Caco-2 (cell line): ENCODE measurements at regions not wholly inside any gene's neighbourhood (a gene's known extent, or its start where the extent isn't known, plus 50 kb on each side); places are given as distances from the start of the nearest gene placed in this dataset.

Experiments used
- BruUV-seq: library from RNA; stranded (reverse); fragments of 400-500 nt; replicated peaks from 2 replicates; lab custom pipeline; 2021; lab: Mats Ljungman, UMichigan
- CTCF ChIA-PET: fragments of 300-600 bp; sonication (Branson Sonifier 250); formaldehyde crosslinking; loops from one replicate; lab custom pipeline; 2022; ENCODE audit warnings: antibody characterized with exemption; lab: Charles Lee
- POLR2A ChIA-PET: fragments of 300-600 bp; sonication (Branson Sonifier 250); formaldehyde crosslinking; loops from one replicate; lab custom pipeline; 2022; ENCODE audit warnings: antibody characterized with exemption; lab: Charles Lee
- DNase-seq, 2 experiments: peaks; one replicate each; pipeline versions ENCODE4 v3.0.0 to v3.0.0-alpha.2; 2020 to 2022
- H3K27me3 ChIP-seq: replicated peaks from 2 replicates; pipeline ENCODE4 v1.6.0; 2011; ENCODE audit warnings: low read length; ENCODE audit not compliant: control insufficient read depth, insufficient read depth
- H3K36me3 ChIP-seq: 2 replicates; pipeline ENCODE4 v1.5.1; 2011; ENCODE audit warnings: low read length; ENCODE audit not compliant: control insufficient read depth, insufficient read depth
- H3K4me1 ChIP-seq: fragments of 250-450 bp; sonication (Bioruptor Pico); 2 replicates; pipeline ENCODE4 v1.5.1; 2020; ENCODE audit warnings: mild to moderate bottlenecking
- H3K4me3 ChIP-seq: 2 replicates; pipeline ENCODE4 v1.5.1; 2011; ENCODE audit warnings: low read depth, mild to moderate bottlenecking, control low read depth, low read length
- H3K9me3 ChIP-seq: fragments of 250-450 bp; sonication (Bioruptor Pico); 2 replicates; pipeline ENCODE4 v1.5.1; 2020; ENCODE audit warnings: mild to moderate bottlenecking, moderate library complexity
- H3K27ac Mint-ChIP-seq: one replicate; pipeline ENCODE4 v1.8.0; 2022; ENCODE audit warnings: mixed read lengths; ENCODE audit not compliant: unreplicated experiment
- H3K27me3 Mint-ChIP-seq: one replicate; pipeline ENCODE4 v1.8.0; 2022; ENCODE audit warnings: mixed read lengths; ENCODE audit not compliant: insufficient read depth, unreplicated experiment
- H3K36me3 Mint-ChIP-seq: one replicate; pipeline ENCODE4 v1.8.0; 2022; ENCODE audit warnings: mild to moderate bottlenecking, mixed read lengths; ENCODE audit not compliant: insufficient read depth, unreplicated experiment
- H3K4me1 Mint-ChIP-seq: one replicate; pipeline ENCODE4 v1.8.0; 2022; ENCODE audit warnings: low read depth, mixed read lengths; ENCODE audit not compliant: unreplicated experiment
- H3K4me3 Mint-ChIP-seq: one replicate; pipeline ENCODE4 v1.8.0; 2022; ENCODE audit warnings: mild to moderate bottlenecking, moderate library complexity, mixed read lengths; ENCODE audit not compliant: unreplicated experiment
- H3K9me3 Mint-ChIP-seq: one replicate; pipeline ENCODE4 v1.8.0; 2022; ENCODE audit warnings: mixed read lengths; ENCODE audit not compliant: unreplicated experiment
- intact Hi-C: fragments of 100-400 bp; cut with micrococcal nuclease; formaldehyde crosslinking; loops from one replicate; pipeline ENCODE4 v1.10.0; 2022; ENCODE audit not compliant: unreplicated experiment
- TF ChIP-seq, protein P1 (sequence below), 2 experiments: fragments of 200-600 bp in 1 of 2; IDR thresholded peaks; 1 replicate in 1 of 2; 2 replicates in 1 of 2; pipeline versions ENCODE4 v1.5.1 to v1.8.0; 2011 to 2022; ENCODE audit warnings: antibody characterized with exemption in 1 of 2, control low read depth in 1 of 2, inconsistent platforms in 1 of 2, low read depth in 1 of 2, low read length in 1 of 2, mild to moderate bottlenecking in 1 of 2, moderate library complexity in 1 of 2; ENCODE audit not compliant: insufficient read depth in 1 of 2, severe bottlenecking in 1 of 2, unreplicated experiment in 1 of 2

DNA sequence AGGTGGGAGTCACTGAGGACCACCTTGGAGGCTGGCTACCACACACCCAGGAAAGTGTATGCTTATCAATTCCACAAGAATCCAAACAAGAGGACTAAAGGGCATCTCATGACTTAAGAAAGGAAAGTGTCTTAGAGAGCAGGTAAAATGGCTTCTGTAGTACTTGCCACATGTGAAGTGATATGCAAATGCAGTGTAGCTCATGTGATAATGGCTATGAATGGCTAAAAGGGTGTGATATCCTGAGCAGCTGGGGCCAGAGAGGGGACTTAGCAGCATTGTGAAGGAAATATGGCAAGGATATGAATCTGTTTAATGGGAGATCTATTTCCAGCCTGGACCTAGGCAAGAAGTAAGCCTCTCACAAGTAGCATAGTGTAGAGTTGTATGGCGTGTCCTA is 90.5 kb downstream of the BUB3 start:
- TF ChIP-seq, protein P1, sequence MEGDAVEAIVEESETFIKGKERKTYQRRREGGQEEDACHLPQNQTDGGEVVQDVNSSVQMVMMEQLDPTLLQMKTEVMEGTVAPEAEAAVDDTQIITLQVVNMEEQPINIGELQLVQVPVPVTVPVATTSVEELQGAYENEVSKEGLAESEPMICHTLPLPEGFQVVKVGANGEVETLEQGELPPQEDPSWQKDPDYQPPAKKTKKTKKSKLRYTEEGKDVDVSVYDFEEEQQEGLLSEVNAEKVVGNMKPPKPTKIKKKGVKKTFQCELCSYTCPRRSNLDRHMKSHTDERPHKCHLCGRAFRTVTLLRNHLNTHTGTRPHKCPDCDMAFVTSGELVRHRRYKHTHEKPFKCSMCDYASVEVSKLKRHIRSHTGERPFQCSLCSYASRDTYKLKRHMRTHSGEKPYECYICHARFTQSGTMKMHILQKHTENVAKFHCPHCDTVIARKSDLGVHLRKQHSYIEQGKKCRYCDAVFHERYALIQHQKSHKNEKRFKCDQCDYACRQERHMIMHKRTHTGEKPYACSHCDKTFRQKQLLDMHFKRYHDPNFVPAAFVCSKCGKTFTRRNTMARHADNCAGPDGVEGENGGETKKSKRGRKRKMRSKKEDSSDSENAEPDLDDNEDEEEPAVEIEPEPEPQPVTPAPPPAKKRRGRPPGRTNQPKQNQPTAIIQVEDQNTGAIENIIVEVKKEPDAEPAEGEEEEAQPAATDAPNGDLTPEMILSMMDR (IDR thresholded peaks at IDR 0.05; ENCODE audit: insufficient read depth in 1 of 2, low read depth in 1 of 2, low read length in 1 of 2, severe bottlenecking in 1 of 2, unreplicated experiment in 1 of 2): no peak
- ChIA-PET CTCF (no interaction called here), POLR2A (no interaction called here)
- intact Hi-C loops: no loop called here
- Mint-ChIP-seq H3K9me3 (no peaks in the 10 kb centered on the region), H3K4me1 (no peaks in the 10 kb centered on the region), H3K27ac (no peak overlapping the region), H3K27me3 (peaks cover 2% of the 10 kb centered on the region), H3K4me3 (no peak overlapping the region), H3K36me3 (no peaks in the 10 kb centered on the region)
- no peaks in the 10 kb centered on the region for H3K36me3 ChIP-seq
- DNase-seq: no peak
- H3K4me3 ChIP-seq: no peak overlapping the region
- BruUV-seq: no TSS peak
- no peaks in the 10 kb centered on the region for H3K9me3 ChIP-seq
- H3K27me3 ChIP-seq: no peaks in the 10 kb centered on the region
- no peaks in the 10 kb centered on the region for H3K4me1 ChIP-seq

DNA sequence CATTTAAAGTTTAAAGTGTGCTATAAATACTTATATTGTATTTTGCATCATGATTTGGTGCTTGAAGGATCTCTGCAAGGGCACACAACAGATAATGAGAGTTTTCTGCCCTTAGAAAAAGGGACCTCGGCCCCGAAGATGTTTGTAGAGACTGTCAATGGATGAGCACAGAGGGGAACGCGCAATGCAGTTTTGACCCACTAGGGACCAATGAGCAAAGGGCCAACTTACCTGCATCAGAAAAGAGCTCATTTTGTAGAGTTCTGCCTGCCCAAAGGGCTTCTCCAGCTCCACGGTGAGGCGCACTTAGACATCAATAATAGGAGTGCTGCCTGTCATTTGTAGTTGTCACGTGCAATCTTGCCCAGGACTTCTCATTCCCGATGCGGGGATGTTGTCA is 91.1 kb downstream of the BUB3 start:
- H3K4me1 Mint-ChIP-seq: no peaks in the 10 kb centered on the region
- H3K4me1 ChIP-seq: no peaks in the 10 kb centered on the region
- peak in 1 of 2 experiments; percentile 13 for DNase-seq
- BruUV-seq: no TSS peak
- no peaks in the 10 kb centered on the region for H3K27me3 Mint-ChIP-seq
- H3K27ac Mint-ChIP-seq: no peak overlapping the region
- TF ChIP-seq, protein P1 (IDR thresholded peaks at IDR 0.05; ENCODE audit: insufficient read depth in 1 of 2, low read depth in 1 of 2, low read length in 1 of 2, severe bottlenecking in 1 of 2, unreplicated experiment in 1 of 2): no peak
- no peaks in the 10 kb centered on the region for H3K36me3 Mint-ChIP-seq
- ChIA-PET POLR2A (no interaction called here), CTCF (interaction anchor here (0.5 to 0.7 kb wide), 2 partner anchors 89 to 750 kb away, joined by 3 read pairs; no protein-coding TSS in a partner anchor)
- no peaks in the 10 kb centered on the region for H3K27me3 ChIP-seq
- no peak overlapping the region for H3K4me3 ChIP-seq
- H3K4me3 Mint-ChIP-seq: no peak overlapping the region
- no peaks in the 10 kb centered on the region for H3K9me3 Mint-ChIP-seq
- intact Hi-C loops: no loop called here
- no peaks in the 10 kb centered on the region for H3K36me3 ChIP-seq
- H3K9me3 ChIP-seq: no peaks in the 10 kb centered on the region

DNA sequence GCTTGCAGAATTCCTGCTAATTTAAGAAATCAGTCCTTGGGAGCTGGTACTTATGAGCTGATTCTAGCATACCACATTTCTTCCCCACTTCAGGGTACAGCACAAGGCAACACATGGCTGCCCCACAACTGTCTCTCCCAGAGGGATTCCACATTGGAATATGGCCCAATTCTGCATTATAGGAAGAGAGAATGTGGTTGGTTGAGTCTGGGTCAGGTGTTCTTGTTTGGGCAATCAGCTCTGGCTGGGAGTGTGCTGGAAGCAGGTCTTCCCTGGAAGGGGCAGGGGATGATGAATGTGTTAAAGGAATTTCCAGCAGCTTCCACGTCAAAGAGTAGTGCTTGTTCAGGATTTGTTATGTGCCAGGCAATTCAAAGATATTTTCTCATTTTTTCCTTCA is 95.7 kb downstream of the BUB3 start:
- H3K9me3 Mint-ChIP-seq: no peaks in the 10 kb centered on the region
- TF ChIP-seq, protein P1 (IDR thresholded peaks at IDR 0.05; ENCODE audit: insufficient read depth in 1 of 2, low read depth in 1 of 2, low read length in 1 of 2, severe bottlenecking in 1 of 2, unreplicated experiment in 1 of 2): no peak
- CTCF ChIA-PET: interaction anchor here (0.6 kb wide), 1 partner anchor 17 kb away, joined by 3 read pairs; no protein-coding TSS in a partner anchor
- no peaks in the 10 kb centered on the region for H3K27me3 Mint-ChIP-seq
- no peaks in the 10 kb centered on the region for H3K4me1 Mint-ChIP-seq
- Histone ChIP-seq H3K36me3 (no peaks in the 10 kb centered on the region), H3K4me1 (no peaks in the 10 kb centered on the region), H3K9me3 (no peaks in the 10 kb centered on the region), H3K4me3 (no peak overlapping the region), H3K27me3 (no peaks in the 10 kb centered on the region)
- no TSS peak for BruUV-seq
- DNase-seq: no peak
- no peak overlapping the region for H3K4me3 Mint-ChIP-seq
- POLR2A ChIA-PET: no interaction called here
- intact Hi-C loops: no loop called here
- H3K27ac Mint-ChIP-seq: no peak overlapping the region
- no peaks in the 10 kb centered on the region for H3K36me3 Mint-ChIP-seq
